WTC11 (cell line): ENCODE measurements at regions not wholly inside any gene's neighbourhood (a gene's known extent, or its start where the extent isn't known, plus 50 kb on each side); places are given as distances from the start of the nearest gene placed in this dataset.

Experiments used
- ATAC-seq: fragments of 200-7000 bp; cut with Tn5 transposase; 2 replicates; pipeline ENCODE4 v1.10.0; 2021; ENCODE audit warnings: mild to moderate bottlenecking, moderate library complexity
- CTCF ChIA-PET: fragments of 300-600 bp; sonication (Branson Sonifier 250); formaldehyde crosslinking; loops from one replicate; lab custom pipeline; 2021; ENCODE audit warnings: antibody characterized with exemption; lab: Charles Lee
- POLR2A ChIA-PET: fragments of 350-600 bp; sonication (Branson Sonifier 250); formaldehyde crosslinking; loops from one replicate; lab custom pipeline; 2021; ENCODE audit warnings: antibody characterized with exemption; lab: Charles Lee
- DNase-seq: peaks from one replicate; pipeline ENCODE4 v3.0.0; 2021; ENCODE audit warnings: low spot score
- H3K27ac Mint-ChIP-seq: 2 replicates; pipeline ENCODE4 v1.8.0; 2021; ENCODE audit warnings: mixed read lengths
- H3K27me3 Mint-ChIP-seq: 2 replicates; pipeline ENCODE4 v1.8.0; 2021; ENCODE audit warnings: low read depth, mild to moderate bottlenecking, moderate library complexity, mixed read lengths
- H3K36me3 Mint-ChIP-seq: 2 replicates; pipeline ENCODE4 v1.8.0; 2021; ENCODE audit warnings: mixed read lengths
- H3K4me1 Mint-ChIP-seq: 2 replicates; pipeline ENCODE4 v1.8.0; 2022; ENCODE audit warnings: mixed read lengths
- H3K4me3 Mint-ChIP-seq: 2 replicates; pipeline ENCODE4 v1.8.0; 2021; ENCODE audit warnings: mild to moderate bottlenecking, moderate library complexity, mixed read lengths
- H3K9me3 Mint-ChIP-seq: 2 replicates; pipeline ENCODE4 v1.8.0; 2021; ENCODE audit warnings: mixed read lengths
- ATF1 ChIP-seq: sonication (generic); formaldehyde crosslinking; IDR thresholded peaks from 2 replicates; pipeline ENCODE4 v1.8.1; 2023; ENCODE audit warnings: mild to moderate bottlenecking, moderate library complexity, missing genetic modification reagents
- GRHL2 ChIP-seq: fragments of 250-450 bp; sonication (Bioruptor Pico); IDR thresholded peaks from 2 replicates; pipeline ENCODE4 v1.8.0; 2022; ENCODE audit warnings: mild to moderate bottlenecking, moderate library complexity; ENCODE audit not compliant: insufficient replicate concordance, severe bottlenecking
- HMGA2 ChIP-seq: fragments of 250-450 bp; sonication (Bioruptor Pico); IDR thresholded peaks from 2 replicates; pipeline ENCODE4 v1.4.0; 2021; ENCODE audit warnings: mild to moderate bottlenecking, moderate library complexity
- IRF2 ChIP-seq: sonication (generic); formaldehyde crosslinking; IDR thresholded peaks from 2 replicates; pipeline ENCODE4 v1.8.0; 2022; ENCODE audit warnings: low read depth, missing genetic modification reagents, borderline replicate concordance
- JUN ChIP-seq: sonication (generic); formaldehyde crosslinking; IDR thresholded peaks from 2 replicates; pipeline ENCODE4 v1.8.0; 2023; ENCODE audit warnings: mild to moderate bottlenecking, missing genetic modification reagents
- KAT7 ChIP-seq: sonication (generic); formaldehyde crosslinking; IDR thresholded peaks from 2 replicates; pipeline ENCODE4 v1.8.1; 2023; ENCODE audit warnings: missing genetic modification reagents, mild to moderate bottlenecking, borderline replicate concordance
- MYBL2 ChIP-seq: sonication (generic); formaldehyde crosslinking; IDR thresholded peaks from 2 replicates; pipeline ENCODE4 v1.8.1; 2023; ENCODE audit warnings: mild to moderate bottlenecking, moderate library complexity, missing genetic modification reagents
- NFATC4 ChIP-seq: fragments of 250-450 bp; sonication (Bioruptor Pico); IDR thresholded peaks from 2 replicates; pipeline ENCODE4 v1.9.0; 2021; ENCODE audit warnings: mild to moderate bottlenecking
- NFE2L1 ChIP-seq: sonication (generic); formaldehyde crosslinking; IDR thresholded peaks from 2 replicates; pipeline ENCODE4 v1.8.1; 2023; ENCODE audit warnings: missing genetic modification reagents
- SMAD3 ChIP-seq: sonication (generic); formaldehyde crosslinking; IDR thresholded peaks from 2 replicates; pipeline ENCODE4 v1.8.0; 2022; ENCODE audit warnings: missing genetic modification reagents, mild to moderate bottlenecking, borderline replicate concordance
- SOX15 ChIP-seq: fragments of 250-450 bp; sonication (Bioruptor Pico); IDR thresholded peaks from 2 replicates; pipeline ENCODE4 v1.9.0; 2021; ENCODE audit warnings: mild to moderate bottlenecking
- TCF7 ChIP-seq: sonication (generic); formaldehyde crosslinking; IDR thresholded peaks from 2 replicates; pipeline ENCODE4 v1.8.0; 2022; ENCODE audit warnings: mild to moderate bottlenecking, low read depth, missing genetic modification reagents, moderate library complexity
- ZNF416 ChIP-seq: fragments of 250-450 bp; sonication (Bioruptor Pico); IDR thresholded peaks from 2 replicates; pipeline ENCODE4 v1.9.0; 2021; ENCODE audit warnings: mild to moderate bottlenecking, inconsistent platforms
- ZNF423 ChIP-seq: fragments of 250-450 bp; sonication (Bioruptor Pico); IDR thresholded peaks from 2 replicates; pipeline ENCODE4 v2.1.2; 2022; ENCODE audit warnings: mild to moderate bottlenecking, moderate library complexity
- TF ChIP-seq, protein P1 (sequence below): fragments of 250-450 bp; sonication (Bioruptor Pico); IDR thresholded peaks from 2 replicates; pipeline ENCODE4 v2.1.2; 2022; ENCODE audit warnings: mild to moderate bottlenecking, moderate library complexity
- TF ChIP-seq, protein P2 (sequence below): fragments of 250-450 bp; sonication (Bioruptor Pico); IDR thresholded peaks from 2 replicates; pipeline ENCODE4 v1.9.0; 2021; ENCODE audit warnings: mild to moderate bottlenecking
- TF ChIP-seq, protein P3 (sequence below): sonication (generic); formaldehyde crosslinking; IDR thresholded peaks from 2 replicates; pipeline ENCODE4 v1.8.1; 2023; ENCODE audit warnings: mild to moderate bottlenecking, moderate library complexity, missing genetic modification reagents
- TF ChIP-seq, protein P4 (sequence below): sonication (generic); formaldehyde crosslinking; IDR thresholded peaks from 2 replicates; pipeline ENCODE4 v1.8.1; 2023; ENCODE audit warnings: mild to moderate bottlenecking, missing genetic modification reagents
- TF ChIP-seq, protein P5 (sequence below): fragments of 200-600 bp; IDR thresholded peaks from 2 replicates; pipeline ENCODE4 v1.8.0; 2022; ENCODE audit warnings: antibody characterized with exemption
- TF ChIP-seq, protein P6 (sequence below): sonication (generic); formaldehyde crosslinking; IDR thresholded peaks from 2 replicates; pipeline ENCODE4 v1.8.0; 2022; ENCODE audit warnings: mild to moderate bottlenecking, missing genetic modification reagents

DNA sequence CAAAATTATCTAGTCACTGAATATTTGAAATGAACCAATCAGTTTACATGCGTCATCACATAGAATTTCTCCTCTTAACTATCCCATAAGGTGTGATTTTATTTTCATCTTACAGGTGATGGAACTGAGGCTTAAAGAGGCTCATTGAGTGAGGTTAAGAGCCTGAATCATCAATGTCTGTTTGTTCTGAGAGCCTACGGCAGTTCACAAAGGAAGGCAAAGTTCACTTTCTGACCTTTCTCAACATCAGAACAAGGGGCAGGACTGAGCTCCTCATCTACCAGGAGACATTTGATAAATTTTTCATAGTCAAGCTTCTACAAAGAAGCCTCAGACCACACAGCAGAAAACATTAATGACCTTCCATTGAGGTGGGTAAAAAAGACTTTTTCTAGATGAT is 54.9 kb upstream of the OLIG3 start:
- H3K27me3 Mint-ChIP-seq = no peaks in the 10 kb centered on the region
- DNase-seq = no peak
- H3K27ac Mint-ChIP-seq = no peak overlapping the region
- H3K4me1 Mint-ChIP-seq = peaks cover 53% of the 10 kb centered on the region
- TF ChIP-seq, protein P1, sequence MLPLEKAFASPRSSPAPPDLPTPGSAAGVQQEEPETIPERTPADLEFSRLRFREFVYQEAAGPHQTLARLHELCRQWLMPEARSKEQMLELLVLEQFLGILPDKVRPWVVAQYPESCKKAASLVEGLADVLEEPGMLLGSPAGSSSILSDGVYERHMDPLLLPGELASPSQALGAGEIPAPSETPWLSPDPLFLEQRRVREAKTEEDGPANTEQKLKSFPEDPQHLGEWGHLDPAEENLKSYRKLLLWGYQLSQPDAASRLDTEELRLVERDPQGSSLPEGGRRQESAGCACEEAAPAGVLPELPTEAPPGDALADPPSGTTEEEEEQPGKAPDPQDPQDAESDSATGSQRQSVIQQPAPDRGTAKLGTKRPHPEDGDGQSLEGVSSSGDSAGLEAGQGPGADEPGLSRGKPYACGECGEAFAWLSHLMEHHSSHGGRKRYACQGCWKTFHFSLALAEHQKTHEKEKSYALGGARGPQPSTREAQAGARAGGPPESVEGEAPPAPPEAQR (CRISPR knock-in tag) = no peak
- TF ChIP-seq KAT7 (no peak), JUN (CRISPR knock-in tag) (no peak), SOX15 (no peak)
- TF ChIP-seq, protein P2, sequence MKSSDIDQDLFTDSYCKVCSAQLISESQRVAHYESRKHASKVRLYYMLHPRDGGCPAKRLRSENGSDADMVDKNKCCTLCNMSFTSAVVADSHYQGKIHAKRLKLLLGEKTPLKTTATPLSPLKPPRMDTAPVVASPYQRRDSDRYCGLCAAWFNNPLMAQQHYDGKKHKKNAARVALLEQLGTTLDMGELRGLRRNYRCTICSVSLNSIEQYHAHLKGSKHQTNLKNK (CRISPR knock-in tag) = no peak
- no peak overlapping the region for H3K4me3 Mint-ChIP-seq
- H3K36me3 Mint-ChIP-seq = no peaks in the 10 kb centered on the region
- ChIA-PET POLR2A (no interaction called here), CTCF (no interaction called here)
- no peak for ATAC-seq
- H3K9me3 Mint-ChIP-seq = 0 out of 2 replicates have a peak, but pooled peaks cover 4% of the 10 kb centered on the region

DNA sequence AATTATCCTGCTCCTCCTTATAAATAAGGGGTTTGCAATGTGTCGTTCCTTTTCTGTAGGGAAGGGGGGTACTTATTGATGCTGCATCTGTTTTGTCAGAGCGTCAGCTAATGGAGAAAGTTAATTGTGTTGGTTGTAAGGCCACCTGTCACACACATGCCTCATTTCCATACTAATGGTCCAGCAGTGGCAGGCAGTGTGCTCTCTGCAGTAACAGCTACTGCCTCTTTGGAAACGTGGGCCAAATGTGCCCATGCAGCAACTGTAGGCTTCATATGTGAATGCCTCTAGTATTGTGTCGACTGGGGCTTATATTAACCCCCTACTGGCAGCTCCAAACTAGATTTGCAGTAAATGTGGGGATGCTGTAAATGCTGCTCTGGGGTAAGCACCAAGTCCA is 56.3 kb upstream of the OLIG3 start:
- TF ChIP-seq NFATC4 (CRISPR knock-in tag) (no peak), HMGA2 (CRISPR knock-in tag) (no peak), MYBL2 (CRISPR knock-in tag) (no peak), GRHL2 (CRISPR knock-in tag) (no peak), IRF2 (no peak), KAT7 (no peak), ATF1 (CRISPR knock-in tag) (no peak), NFE2L1 (CRISPR knock-in tag) (no peak), SMAD3 (CRISPR knock-in tag) (no peak), ZNF423 (CRISPR knock-in tag) (no peak), TCF7 (no peak), ZNF416 (CRISPR knock-in tag) (no peak)
- TF ChIP-seq, protein P3, sequence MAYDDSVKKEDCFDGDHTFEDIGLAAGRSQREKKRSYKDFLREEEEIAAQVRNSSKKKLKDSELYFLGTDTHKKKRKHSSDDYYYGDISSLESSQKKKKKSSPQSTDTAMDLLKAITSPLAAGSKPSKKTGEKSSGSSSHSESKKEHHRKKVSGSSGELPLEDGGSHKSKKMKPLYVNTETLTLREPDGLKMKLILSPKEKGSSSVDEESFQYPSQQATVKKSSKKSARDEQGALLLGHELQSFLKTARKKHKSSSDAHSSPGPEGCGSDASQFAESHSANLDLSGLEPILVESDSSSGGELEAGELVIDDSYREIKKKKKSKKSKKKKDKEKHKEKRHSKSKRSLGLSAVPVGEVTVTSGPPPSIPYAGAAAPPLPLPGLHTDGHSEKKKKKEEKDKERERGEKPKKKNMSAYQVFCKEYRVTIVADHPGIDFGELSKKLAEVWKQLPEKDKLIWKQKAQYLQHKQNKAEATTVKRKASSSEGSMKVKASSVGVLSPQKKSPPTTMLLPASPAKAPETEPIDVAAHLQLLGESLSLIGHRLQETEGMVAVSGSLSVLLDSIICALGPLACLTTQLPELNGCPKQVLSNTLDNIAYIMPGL = no peak
- TF ChIP-seq, protein P4, sequence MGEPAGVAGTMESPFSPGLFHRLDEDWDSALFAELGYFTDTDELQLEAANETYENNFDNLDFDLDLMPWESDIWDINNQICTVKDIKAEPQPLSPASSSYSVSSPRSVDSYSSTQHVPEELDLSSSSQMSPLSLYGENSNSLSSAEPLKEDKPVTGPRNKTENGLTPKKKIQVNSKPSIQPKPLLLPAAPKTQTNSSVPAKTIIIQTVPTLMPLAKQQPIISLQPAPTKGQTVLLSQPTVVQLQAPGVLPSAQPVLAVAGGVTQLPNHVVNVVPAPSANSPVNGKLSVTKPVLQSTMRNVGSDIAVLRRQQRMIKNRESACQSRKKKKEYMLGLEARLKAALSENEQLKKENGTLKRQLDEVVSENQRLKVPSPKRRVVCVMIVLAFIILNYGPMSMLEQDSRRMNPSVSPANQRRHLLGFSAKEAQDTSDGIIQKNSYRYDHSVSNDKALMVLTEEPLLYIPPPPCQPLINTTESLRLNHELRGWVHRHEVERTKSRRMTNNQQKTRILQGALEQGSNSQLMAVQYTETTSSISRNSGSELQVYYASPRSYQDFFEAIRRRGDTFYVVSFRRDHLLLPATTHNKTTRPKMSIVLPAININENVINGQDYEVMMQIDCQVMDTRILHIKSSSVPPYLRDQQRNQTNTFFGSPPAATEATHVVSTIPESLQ (CRISPR knock-in tag) = no peak
- ATAC-seq = peak; percentile 83
- CTCF ChIA-PET = interaction anchor here (1.0 to 1.3 kb wide), 3 partner anchors 9 to 38 kb away, joined by 3 to 6 read pairs (median 5); no protein-coding TSS in a partner anchor
- POLR2A ChIA-PET = no interaction called here
- Mint-ChIP-seq H3K4me3 (no peak overlapping the region), H3K27me3 (no peaks in the 10 kb centered on the region), H3K36me3 (no peaks in the 10 kb centered on the region), H3K9me3 (no peaks in the 10 kb centered on the region), H3K27ac (no peak overlapping the region), H3K4me1 (peaks cover 47% of the 10 kb centered on the region)
- DNase-seq = no peak

DNA sequence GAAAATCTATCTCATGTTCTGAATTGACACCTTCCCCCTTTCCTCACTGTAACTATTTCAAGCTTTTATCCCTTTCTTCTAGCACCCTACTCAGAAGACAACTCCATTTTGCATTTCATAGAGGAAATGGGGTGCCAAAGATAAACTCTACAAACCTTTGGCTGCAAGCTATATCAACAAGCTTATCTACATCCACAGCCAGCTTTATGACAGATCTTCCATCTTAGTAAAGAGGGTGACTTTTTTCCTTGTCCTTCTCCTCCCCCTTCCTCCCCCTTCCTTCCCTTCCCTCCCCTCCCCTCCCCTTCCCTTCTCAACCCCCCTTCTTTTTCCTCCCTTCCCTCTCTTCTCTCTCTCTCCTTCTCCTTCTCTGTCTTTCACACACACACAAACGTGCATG is 58.0 kb upstream of the OLIG3 start:
- POLR2A ChIA-PET = no interaction called here
- no peak for ATAC-seq
- peaks cover 32% of the 10 kb centered on the region for H3K4me1 Mint-ChIP-seq
- H3K27ac Mint-ChIP-seq = no peak overlapping the region
- no peaks in the 10 kb centered on the region for H3K9me3 Mint-ChIP-seq
- no peaks in the 10 kb centered on the region for H3K36me3 Mint-ChIP-seq
- CTCF ChIA-PET = interaction anchor here (0.7 kb wide), 1 partner anchor 37 kb away, joined by 3 read pairs; no protein-coding TSS in a partner anchor
- no peaks in the 10 kb centered on the region for H3K27me3 Mint-ChIP-seq
- H3K4me3 Mint-ChIP-seq = no peak overlapping the region
- DNase-seq = no peak
- TF ChIP-seq, protein P5, sequence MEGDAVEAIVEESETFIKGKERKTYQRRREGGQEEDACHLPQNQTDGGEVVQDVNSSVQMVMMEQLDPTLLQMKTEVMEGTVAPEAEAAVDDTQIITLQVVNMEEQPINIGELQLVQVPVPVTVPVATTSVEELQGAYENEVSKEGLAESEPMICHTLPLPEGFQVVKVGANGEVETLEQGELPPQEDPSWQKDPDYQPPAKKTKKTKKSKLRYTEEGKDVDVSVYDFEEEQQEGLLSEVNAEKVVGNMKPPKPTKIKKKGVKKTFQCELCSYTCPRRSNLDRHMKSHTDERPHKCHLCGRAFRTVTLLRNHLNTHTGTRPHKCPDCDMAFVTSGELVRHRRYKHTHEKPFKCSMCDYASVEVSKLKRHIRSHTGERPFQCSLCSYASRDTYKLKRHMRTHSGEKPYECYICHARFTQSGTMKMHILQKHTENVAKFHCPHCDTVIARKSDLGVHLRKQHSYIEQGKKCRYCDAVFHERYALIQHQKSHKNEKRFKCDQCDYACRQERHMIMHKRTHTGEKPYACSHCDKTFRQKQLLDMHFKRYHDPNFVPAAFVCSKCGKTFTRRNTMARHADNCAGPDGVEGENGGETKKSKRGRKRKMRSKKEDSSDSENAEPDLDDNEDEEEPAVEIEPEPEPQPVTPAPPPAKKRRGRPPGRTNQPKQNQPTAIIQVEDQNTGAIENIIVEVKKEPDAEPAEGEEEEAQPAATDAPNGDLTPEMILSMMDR = no peak
- TF ChIP-seq, protein P4 (CRISPR knock-in tag) = no peak
- TF ChIP-seq, protein P6, sequence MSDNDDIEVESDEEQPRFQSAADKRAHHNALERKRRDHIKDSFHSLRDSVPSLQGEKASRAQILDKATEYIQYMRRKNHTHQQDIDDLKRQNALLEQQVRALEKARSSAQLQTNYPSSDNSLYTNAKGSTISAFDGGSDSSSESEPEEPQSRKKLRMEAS (CRISPR knock-in tag) = no peak
- TF ChIP-seq, protein P1 (CRISPR knock-in tag) = no peak
